OCI-LY3 (cell line): ENCODE measurements at regions not wholly inside any gene's neighbourhood (a gene's known extent, or its start where the extent isn't known, plus 50 kb on each side); places are given as distances from the start of the nearest gene placed in this dataset.

ENCODE experiments used
- H2AFZ ChIP-seq: fragments of 200-600, 300-600 bp; shearing (Covaris generic); 2 replicates; pipeline ENCODE4 v1.6.0; 2014; ENCODE audit warnings: antibody characterized with exemption, low read depth, low read length
- H3K27ac ChIP-seq: fragments of 200-600, 300-600 bp; sonication (generic); 2 replicates; pipeline ENCODE4 v1.5.1; 2014; ENCODE audit warnings: mild to moderate bottlenecking, low read length, moderate library complexity, mixed read lengths
- H3K27me3 ChIP-seq: fragments of 200-600, 300-600 bp; sonication (generic); 2 replicates; pipeline ENCODE4 v1.6.1; 2014; ENCODE audit warnings: low read depth, low read length, mixed read lengths
- H3K36me3 ChIP-seq: fragments of 200-600, 300-600 bp; sonication (generic); replicated peaks from 2 replicates; pipeline ENCODE3; 2014; ENCODE audit warnings: low read depth, low read length, mixed read lengths
- H3K4me1 ChIP-seq: fragments of 300-600, 200-600 bp; sonication (generic); 2 replicates; pipeline ENCODE4 v1.6.1; 2014; ENCODE audit warnings: low read length, mixed read lengths
- H3K4me2 ChIP-seq: fragments of 200-600, 300-600 bp; sonication (generic); 2 replicates; pipeline ENCODE4 v1.6.1; 2014; ENCODE audit warnings: low read length, mixed read lengths
- H3K4me3 ChIP-seq: fragments of 300-600, 200-600 bp; sonication (generic); 2 replicates; pipeline ENCODE4 v1.5.1; 2014; ENCODE audit warnings: antibody characterized with exemption, mild to moderate bottlenecking, low read length, moderate library complexity
- H3K79me2 ChIP-seq: fragments of 300-600, 200-600 bp; shearing (Covaris generic); 2 replicates; pipeline ENCODE4 v1.6.1; 2014; ENCODE audit warnings: mild to moderate bottlenecking, low read length, mixed read lengths
- H3K9ac ChIP-seq: fragments of 300-600, 200-600 bp; shearing (Covaris generic); 2 replicates; pipeline ENCODE4 v1.6.0; 2014; ENCODE audit warnings: mild to moderate bottlenecking, low read length, moderate library complexity
- H3K9me3 ChIP-seq: fragments of 200-600, 300-600 bp; shearing (Covaris generic); 2 replicates; pipeline ENCODE4 v1.6.1; 2014; ENCODE audit warnings: low read length, mixed read lengths; ENCODE audit not compliant: insufficient read depth
- H4K20me1 ChIP-seq: fragments of 200-600, 300-600 bp; sonication (generic); 2 replicates; pipeline ENCODE4 v1.6.1; 2016; ENCODE audit warnings: low read length, mixed read lengths; ENCODE audit not compliant: insufficient read depth
- CTCF ChIP-seq: fragments of 200-600, 300-600 bp; sonication (generic); IDR thresholded peaks from 2 replicates; pipeline ENCODE4 v1.5.1; 2014; ENCODE audit warnings: antibody characterized with exemption, low read length, low read depth
- EZH2phosphoT487 ChIP-seq: fragments of 200-600 bp; shearing (Covaris generic); IDR thresholded peaks from 2 replicates; pipeline ENCODE4 v1.6.1; 2018; ENCODE audit warnings: antibody characterized with exemption, mixed run types, low read depth

- TF ChIP-seq EZH2phosphoT487 (no peak), CTCF (no peak)
- no peaks in the 10 kb centered on the region for H3K9me3 ChIP-seq
- no peaks in the 10 kb centered on the region for H3K27me3 ChIP-seq
- H3K36me3 ChIP-seq: no peaks in the 10 kb centered on the region
- no peak overlapping the region for H3K9ac ChIP-seq
- no peak overlapping the region for H3K4me2 ChIP-seq
- no peak overlapping the region for H3K27ac ChIP-seq
- H3K79me2 ChIP-seq: no peaks in the 10 kb centered on the region
- no peaks in the 10 kb centered on the region for H4K20me1 ChIP-seq
- no peak overlapping the region for H2AFZ ChIP-seq
- H3K4me3 ChIP-seq: no peak overlapping the region
- no peaks in the 10 kb centered on the region for H3K4me1 ChIP-seq
These were observed 91.9 kb upstream of the LRP1B start for GRCh38 chr2:142222715-142223114.

GRCh38 chr2:142220901-142221300 is 90.1 kb upstream of the LRP1B start:
- Histone ChIP-seq H3K9me3 (no peaks in the 10 kb centered on the region), H3K27ac (no peak overlapping the region), H3K79me2 (no peaks in the 10 kb centered on the region), H3K27me3 (no peaks in the 10 kb centered on the region), H3K4me3 (no peak overlapping the region), H3K4me1 (no peaks in the 10 kb centered on the region), H3K4me2 (no peak overlapping the region), H4K20me1 (no peaks in the 10 kb centered on the region), H3K36me3 (no peaks in the 10 kb centered on the region), H2AFZ (no peak overlapping the region), H3K9ac (no peak overlapping the region)
- TF ChIP-seq EZH2phosphoT487 (no peak), CTCF (no peak)

- Histone ChIP-seq H3K4me3 (no peak overlapping the region), H3K79me2 (no peaks in the 10 kb centered on the region), H3K4me1 (no peaks in the 10 kb centered on the region), H3K27ac (no peak overlapping the region), H3K9me3 (no peaks in the 10 kb centered on the region), H3K4me2 (no peak overlapping the region), H3K27me3 (no peaks in the 10 kb centered on the region), H4K20me1 (no peaks in the 10 kb centered on the region), H3K36me3 (no peaks in the 10 kb centered on the region), H2AFZ (no peak overlapping the region), H3K9ac (no peak overlapping the region)
- no peak for TF ChIP-seq CTCF
- no peak for TF ChIP-seq EZH2phosphoT487
These were observed 89.4 kb upstream of the LRP1B start for GRCh38 chr2:142220239-142220638.

GRCh38 chr2:142218471-142218870 is 87.7 kb upstream of the LRP1B start:
- Histone ChIP-seq H3K9ac (no peak overlapping the region), H3K36me3 (no peaks in the 10 kb centered on the region), H2AFZ (no peak overlapping the region), H3K27me3 (no peaks in the 10 kb centered on the region), H3K4me2 (no peak overlapping the region), H3K4me1 (no peaks in the 10 kb centered on the region), H3K9me3 (no peaks in the 10 kb centered on the region), H3K27ac (no peak overlapping the region), H3K4me3 (no peak overlapping the region), H3K79me2 (no peaks in the 10 kb centered on the region), H4K20me1 (no peaks in the 10 kb centered on the region)
- TF ChIP-seq EZH2phosphoT487 (no peak), CTCF (no peak)
